Right lobe of liver (tissue), 4 donors: ENCODE measurements at regions not wholly inside any gene's neighbourhood (a gene's known extent, or its start where the extent isn't known, plus 50 kb on each side); places are given as distances from the start of the nearest gene placed in this dataset.

ENCODE experiments used
- POLR2A ChIP-seq: fragments of 450-650 bp; IDR thresholded peaks from one replicate; pipeline ENCODE4 v1.6.1; 2017; ENCODE audit warnings: antibody characterized with exemption, mild to moderate bottlenecking
- TF ChIP-seq, protein P1 (sequence below), 4 donors: fragments of 200-600 bp in 3 of 4; fragments of 450-650 bp in 1 of 4; IDR thresholded peaks; one replicate each; pipeline versions ENCODE4 v1.5.1 to v1.8.0; 2016 to 2022; ENCODE audit warnings: antibody characterized with exemption in 4 of 4, mild to moderate bottlenecking in 2 of 4
- donor health status: DM: no; HTN: no; CAD: no.
- donor health status: DM: no; HTN: no; CAD: no.
- donor health status: DM: no; HTN: yes; CAD: no.

DNA sequence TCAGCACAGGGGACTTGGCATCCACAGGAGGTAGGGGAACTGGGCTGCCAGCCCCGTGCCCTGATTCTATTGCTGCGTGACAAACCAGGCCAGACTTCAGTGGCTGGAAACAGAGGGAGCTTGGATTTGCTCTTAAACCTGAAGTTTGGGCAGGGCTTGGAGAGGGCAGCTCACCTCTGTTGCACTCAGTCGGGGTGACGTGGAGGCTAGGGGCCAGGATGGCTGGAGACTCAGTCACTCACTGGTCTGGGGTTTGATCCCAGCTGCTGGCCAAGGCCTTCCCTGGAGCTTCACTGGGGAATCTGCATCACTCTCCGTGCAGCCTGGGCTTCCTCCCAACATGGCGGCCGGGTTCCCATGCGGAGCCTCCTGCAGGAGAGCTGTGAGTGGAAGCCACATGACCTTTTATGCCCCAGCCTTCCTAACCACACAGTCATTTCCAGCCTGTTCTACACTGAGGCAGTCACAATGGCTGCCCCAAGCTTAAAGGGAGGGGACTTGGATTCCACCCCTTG is 175.2 kb upstream of the HDAC4 start:
- TF ChIP-seq POLR2A, result no peak
- TF ChIP-seq, protein P1, sequence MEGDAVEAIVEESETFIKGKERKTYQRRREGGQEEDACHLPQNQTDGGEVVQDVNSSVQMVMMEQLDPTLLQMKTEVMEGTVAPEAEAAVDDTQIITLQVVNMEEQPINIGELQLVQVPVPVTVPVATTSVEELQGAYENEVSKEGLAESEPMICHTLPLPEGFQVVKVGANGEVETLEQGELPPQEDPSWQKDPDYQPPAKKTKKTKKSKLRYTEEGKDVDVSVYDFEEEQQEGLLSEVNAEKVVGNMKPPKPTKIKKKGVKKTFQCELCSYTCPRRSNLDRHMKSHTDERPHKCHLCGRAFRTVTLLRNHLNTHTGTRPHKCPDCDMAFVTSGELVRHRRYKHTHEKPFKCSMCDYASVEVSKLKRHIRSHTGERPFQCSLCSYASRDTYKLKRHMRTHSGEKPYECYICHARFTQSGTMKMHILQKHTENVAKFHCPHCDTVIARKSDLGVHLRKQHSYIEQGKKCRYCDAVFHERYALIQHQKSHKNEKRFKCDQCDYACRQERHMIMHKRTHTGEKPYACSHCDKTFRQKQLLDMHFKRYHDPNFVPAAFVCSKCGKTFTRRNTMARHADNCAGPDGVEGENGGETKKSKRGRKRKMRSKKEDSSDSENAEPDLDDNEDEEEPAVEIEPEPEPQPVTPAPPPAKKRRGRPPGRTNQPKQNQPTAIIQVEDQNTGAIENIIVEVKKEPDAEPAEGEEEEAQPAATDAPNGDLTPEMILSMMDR (IDR thresholded peaks at IDR 0.05), result no peak
